ENCODE measurements at regions not wholly inside any gene's neighbourhood (a gene's known extent, or its start where the extent isn't known, plus 50 kb on each side); places are given as distances from the start of the nearest gene placed in this dataset.

DNA sequence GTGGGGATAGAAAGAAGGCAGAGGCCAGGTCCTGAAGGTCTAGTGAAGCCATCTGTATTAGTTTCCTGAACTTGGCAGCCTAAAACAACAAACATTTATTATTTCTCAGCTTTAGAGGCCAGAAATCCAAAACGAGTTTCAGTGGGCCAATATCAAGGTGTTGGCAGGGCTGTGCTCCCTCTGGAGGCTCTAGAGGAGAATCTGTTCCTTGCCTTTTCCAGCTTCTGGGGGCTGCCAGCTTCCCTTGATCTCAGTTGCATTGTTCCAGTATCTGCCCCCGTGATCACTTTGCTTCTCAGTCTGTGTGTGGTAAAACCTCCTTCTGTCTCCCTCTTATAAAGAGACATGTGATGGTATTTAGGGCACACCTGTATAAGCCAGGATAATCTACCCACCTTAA lies 82.4 kb downstream of the MAFB start:
- TF ChIP-seq, protein P1, sequence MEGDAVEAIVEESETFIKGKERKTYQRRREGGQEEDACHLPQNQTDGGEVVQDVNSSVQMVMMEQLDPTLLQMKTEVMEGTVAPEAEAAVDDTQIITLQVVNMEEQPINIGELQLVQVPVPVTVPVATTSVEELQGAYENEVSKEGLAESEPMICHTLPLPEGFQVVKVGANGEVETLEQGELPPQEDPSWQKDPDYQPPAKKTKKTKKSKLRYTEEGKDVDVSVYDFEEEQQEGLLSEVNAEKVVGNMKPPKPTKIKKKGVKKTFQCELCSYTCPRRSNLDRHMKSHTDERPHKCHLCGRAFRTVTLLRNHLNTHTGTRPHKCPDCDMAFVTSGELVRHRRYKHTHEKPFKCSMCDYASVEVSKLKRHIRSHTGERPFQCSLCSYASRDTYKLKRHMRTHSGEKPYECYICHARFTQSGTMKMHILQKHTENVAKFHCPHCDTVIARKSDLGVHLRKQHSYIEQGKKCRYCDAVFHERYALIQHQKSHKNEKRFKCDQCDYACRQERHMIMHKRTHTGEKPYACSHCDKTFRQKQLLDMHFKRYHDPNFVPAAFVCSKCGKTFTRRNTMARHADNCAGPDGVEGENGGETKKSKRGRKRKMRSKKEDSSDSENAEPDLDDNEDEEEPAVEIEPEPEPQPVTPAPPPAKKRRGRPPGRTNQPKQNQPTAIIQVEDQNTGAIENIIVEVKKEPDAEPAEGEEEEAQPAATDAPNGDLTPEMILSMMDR (conservative IDR thresholded peaks at IDR 0.05; ENCODE audit: control insufficient read depth, insufficient read depth, low read depth, low read length), result no peak
- H3K4me3 ChIP-seq (ENCODE audit: control insufficient read depth, low read depth, low read length), result no peak overlapping the region
- no peak for DNase-seq (ENCODE audit: low read depth)

DNA sequence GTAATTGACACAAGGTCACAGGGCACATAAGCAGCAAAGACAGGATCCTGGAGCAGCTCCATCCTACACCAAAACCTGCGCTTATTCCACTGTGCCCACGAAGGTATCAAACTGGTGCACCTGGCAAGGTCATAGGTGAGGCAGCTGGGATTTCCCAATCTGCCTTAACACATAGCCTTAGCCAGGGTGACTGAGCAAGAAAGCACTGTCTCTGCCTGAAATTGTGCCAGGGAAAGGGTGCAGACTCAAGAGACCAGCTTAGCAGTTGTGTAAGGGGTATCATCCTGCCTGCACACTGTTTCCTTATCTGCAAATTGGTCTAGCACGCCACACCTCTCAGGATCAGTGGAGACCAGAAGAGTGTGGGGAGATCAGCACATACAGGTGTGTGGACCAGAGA lies 82.8 kb downstream of the MAFB start:
- TF ChIP-seq, protein P1 (conservative IDR thresholded peaks at IDR 0.05; ENCODE audit: control insufficient read depth, insufficient read depth, low read depth, low read length), result no peak
- DNase-seq (ENCODE audit: low read depth), result no peak
- H3K4me3 ChIP-seq (ENCODE audit: control insufficient read depth, low read depth, low read length), result no peak overlapping the region

DNA sequence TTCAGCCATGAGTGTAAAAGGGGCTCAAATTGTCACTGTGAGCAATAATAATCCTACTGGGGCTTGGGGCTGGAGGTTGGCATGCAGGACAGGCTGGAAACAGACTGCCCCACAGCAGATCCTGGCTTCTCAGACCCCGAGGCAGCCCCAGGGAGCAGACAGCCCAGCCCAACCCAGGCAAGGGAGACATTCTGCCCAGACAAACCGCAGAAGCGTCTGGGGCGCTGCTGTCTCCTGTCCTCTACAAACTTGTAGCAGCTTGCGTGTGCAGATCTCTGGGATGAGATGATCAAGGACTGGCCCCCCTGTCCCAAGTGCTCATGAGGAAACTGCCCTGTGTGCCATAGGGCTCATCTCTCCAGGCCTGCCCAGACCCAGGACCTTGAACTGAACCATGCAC lies 84.6 kb downstream of the MAFB start:
- no peak overlapping the region for H3K4me3 ChIP-seq (ENCODE audit: control insufficient read depth, low read depth, low read length)
- no peak for DNase-seq (ENCODE audit: low read depth)
- TF ChIP-seq, protein P1 (conservative IDR thresholded peaks at IDR 0.05; ENCODE audit: control insufficient read depth, insufficient read depth, low read depth, low read length), result no peak

DNA sequence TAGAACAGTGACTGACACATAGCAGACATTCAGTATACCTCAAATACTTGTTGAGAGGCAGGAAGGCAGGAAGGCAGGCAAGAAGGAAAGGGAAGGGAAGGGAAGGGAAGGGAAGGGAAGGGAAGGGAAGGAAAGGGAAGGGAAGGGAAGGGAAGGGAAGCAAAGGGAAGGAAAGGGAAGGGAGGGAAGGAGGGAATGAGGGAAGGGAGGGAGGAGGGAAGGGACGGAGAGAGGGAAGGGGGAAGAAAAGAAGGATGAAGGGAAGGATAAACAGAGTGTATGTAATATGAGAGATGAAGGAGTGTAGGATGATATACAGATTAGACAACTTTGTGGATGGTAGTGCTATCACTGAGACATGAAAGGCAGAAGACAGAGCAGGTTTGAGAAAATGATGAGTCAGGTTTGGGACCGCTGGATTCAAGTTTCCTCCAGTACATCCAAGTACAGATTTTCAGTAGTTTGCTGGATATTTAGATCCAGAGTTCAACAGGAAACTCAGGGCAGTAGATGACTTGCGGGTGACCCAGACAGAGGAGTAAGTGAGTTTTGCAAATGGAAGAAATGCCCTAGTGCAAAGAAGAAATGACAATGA lies 85.9 kb downstream of the MAFB start:
- no peak for DNase-seq (ENCODE audit: low read depth)
- TF ChIP-seq, protein P1 (conservative IDR thresholded peaks at IDR 0.05; ENCODE audit: control insufficient read depth, insufficient read depth, low read depth, low read length), result no peak
- H3K4me3 ChIP-seq (ENCODE audit: control insufficient read depth, low read depth, low read length), result no peak overlapping the region

DNA sequence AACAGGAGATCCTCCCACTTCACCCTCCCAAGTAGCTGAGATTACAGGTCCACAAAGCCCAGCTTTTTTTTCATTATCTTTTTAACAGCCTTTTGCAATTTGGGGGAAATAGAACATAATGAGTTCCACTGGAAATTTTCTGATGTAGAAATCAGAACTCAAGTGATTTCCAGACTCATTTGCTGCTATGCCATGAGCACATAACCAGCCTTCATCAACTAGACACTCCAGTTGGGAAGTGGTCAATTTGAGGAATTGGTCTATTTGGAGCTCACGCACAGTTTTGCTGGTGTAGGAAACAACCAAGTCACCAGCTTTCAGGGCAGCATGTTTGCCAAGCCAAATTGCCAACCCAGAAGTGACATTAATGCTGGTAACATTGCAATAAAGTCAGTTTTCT lies 86.7 kb downstream of the MAFB start:
- DNase-seq (ENCODE audit: low read depth), result no peak
- TF ChIP-seq, protein P1 (conservative IDR thresholded peaks at IDR 0.05; ENCODE audit: control insufficient read depth, insufficient read depth, low read depth, low read length), result no peak
- no peak overlapping the region for H3K4me3 ChIP-seq (ENCODE audit: control insufficient read depth, low read depth, low read length)

DNA sequence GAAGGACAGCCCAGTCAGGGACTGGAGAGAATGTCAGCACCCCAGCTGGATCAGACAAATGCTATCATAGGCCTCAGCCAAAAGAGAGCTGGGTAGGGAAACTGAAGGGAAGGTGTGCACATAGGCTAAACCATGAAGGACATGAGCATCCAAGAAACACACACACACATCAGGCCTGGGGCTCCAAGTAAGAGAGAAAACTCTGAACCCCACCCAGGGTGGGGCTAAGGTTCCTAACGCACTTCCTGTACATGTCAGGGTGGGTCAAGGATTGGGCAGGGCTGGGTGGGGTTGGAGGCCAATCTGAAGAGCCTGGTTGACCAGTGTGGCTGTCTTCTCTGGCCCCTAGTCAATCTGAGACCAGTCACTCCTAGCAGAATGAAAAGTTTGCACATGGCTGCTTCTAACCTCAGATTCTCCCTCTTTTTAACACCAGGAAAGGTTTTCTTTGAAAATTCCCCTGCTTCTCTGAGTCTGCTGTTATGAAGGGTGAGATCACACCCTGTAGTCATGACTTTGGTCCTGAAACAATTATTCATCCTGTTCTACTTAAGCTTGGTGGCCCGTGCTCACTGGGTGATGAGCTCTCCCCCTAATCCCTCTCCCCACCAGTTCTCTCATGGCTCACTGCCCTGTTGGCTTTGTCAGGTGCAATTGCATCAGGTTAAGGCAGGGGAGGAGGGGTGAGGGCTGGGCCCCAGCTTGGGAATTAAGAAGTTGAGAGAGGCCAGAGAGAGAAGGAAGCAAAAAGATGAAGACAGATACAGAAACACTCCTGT lies 88.4 kb downstream of the MAFB start:
- no peak overlapping the region for H3K4me3 ChIP-seq (ENCODE audit: control insufficient read depth, low read depth, low read length)
- TF ChIP-seq, protein P1 (conservative IDR thresholded peaks at IDR 0.05; ENCODE audit: control insufficient read depth, insufficient read depth, low read depth, low read length), result no peak
- DNase-seq (ENCODE audit: low read depth), result no peak
